Testis (tissue), 2 donors: ENCODE measurements at regions not wholly inside any gene's neighbourhood (a gene's known extent, or its start where the extent isn't known, plus 50 kb on each side); places are given as distances from the start of the nearest gene placed in this dataset.

Experiments
- POLR2A ChIP-seq: fragments of 450-650 bp; IDR thresholded peaks from one replicate; pipeline ENCODE4 v1.6.1; 2017; ENCODE audit warnings: antibody characterized with exemption, mild to moderate bottlenecking, moderate library complexity
- TF ChIP-seq, protein P1 (sequence below), 3 experiments: fragments of 450-650 bp in 2 of 3; fragments of 200-600 bp in 1 of 3; sonication (generic) in 1 of 3; IDR thresholded peaks; one replicate each; pipeline ENCODE4 v1.5.1; 2016 to 2019; ENCODE audit warnings: antibody characterized with exemption in 3 of 3, mild to moderate bottlenecking in 2 of 3, moderate library complexity in 1 of 3

GRCh38 chr3:153089620-153090019, 72.4 kb upstream of the RAP2B start:
- TF ChIP-seq, protein P1, sequence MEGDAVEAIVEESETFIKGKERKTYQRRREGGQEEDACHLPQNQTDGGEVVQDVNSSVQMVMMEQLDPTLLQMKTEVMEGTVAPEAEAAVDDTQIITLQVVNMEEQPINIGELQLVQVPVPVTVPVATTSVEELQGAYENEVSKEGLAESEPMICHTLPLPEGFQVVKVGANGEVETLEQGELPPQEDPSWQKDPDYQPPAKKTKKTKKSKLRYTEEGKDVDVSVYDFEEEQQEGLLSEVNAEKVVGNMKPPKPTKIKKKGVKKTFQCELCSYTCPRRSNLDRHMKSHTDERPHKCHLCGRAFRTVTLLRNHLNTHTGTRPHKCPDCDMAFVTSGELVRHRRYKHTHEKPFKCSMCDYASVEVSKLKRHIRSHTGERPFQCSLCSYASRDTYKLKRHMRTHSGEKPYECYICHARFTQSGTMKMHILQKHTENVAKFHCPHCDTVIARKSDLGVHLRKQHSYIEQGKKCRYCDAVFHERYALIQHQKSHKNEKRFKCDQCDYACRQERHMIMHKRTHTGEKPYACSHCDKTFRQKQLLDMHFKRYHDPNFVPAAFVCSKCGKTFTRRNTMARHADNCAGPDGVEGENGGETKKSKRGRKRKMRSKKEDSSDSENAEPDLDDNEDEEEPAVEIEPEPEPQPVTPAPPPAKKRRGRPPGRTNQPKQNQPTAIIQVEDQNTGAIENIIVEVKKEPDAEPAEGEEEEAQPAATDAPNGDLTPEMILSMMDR (IDR thresholded peaks at IDR 0.05) = no peak
- no peak for TF ChIP-seq POLR2A
